Gastroesophageal sphincter (tissue), 3 donors: ENCODE measurements at regions not wholly inside any gene's neighbourhood (a gene's known extent, or its start where the extent isn't known, plus 50 kb on each side); places are given as distances from the start of the nearest gene placed in this dataset.

Experiments
- EP300 ChIP-seq: sonication (generic); formaldehyde crosslinking; IDR thresholded peaks from one replicate; pipeline ENCODE4 v1.6.1; 2017; ENCODE audit warnings: antibody characterized with exemption, mild to moderate bottlenecking
- POLR2A ChIP-seq, 2 donors: fragments of 450-650 bp; IDR thresholded peaks; one replicate each; pipeline ENCODE4 v1.6.1; 2017; ENCODE audit warnings: antibody characterized with exemption in 2 of 2, mild to moderate bottlenecking in 2 of 2, moderate library complexity in 1 of 2
- POLR2AphosphoS5 ChIP-seq: sonication (generic); formaldehyde crosslinking; IDR thresholded peaks from one replicate; pipeline ENCODE4 v1.6.1; 2017; ENCODE audit warnings: antibody characterized with exemption
- TF ChIP-seq, protein P1 (sequence below), 4 experiments: fragments of 200-600 bp in 2 of 4; fragments of 450-650 bp in 2 of 4; sonication (generic) in 1 of 4; IDR thresholded peaks; one replicate each; pipeline ENCODE4 v1.5.1; 2017 to 2019; ENCODE audit warnings: antibody characterized with exemption in 4 of 4, mild to moderate bottlenecking in 2 of 4, moderate library complexity in 2 of 4

- no peak for TF ChIP-seq POLR2A (IDR thresholded peaks at IDR 0.05)
- TF ChIP-seq, protein P1, sequence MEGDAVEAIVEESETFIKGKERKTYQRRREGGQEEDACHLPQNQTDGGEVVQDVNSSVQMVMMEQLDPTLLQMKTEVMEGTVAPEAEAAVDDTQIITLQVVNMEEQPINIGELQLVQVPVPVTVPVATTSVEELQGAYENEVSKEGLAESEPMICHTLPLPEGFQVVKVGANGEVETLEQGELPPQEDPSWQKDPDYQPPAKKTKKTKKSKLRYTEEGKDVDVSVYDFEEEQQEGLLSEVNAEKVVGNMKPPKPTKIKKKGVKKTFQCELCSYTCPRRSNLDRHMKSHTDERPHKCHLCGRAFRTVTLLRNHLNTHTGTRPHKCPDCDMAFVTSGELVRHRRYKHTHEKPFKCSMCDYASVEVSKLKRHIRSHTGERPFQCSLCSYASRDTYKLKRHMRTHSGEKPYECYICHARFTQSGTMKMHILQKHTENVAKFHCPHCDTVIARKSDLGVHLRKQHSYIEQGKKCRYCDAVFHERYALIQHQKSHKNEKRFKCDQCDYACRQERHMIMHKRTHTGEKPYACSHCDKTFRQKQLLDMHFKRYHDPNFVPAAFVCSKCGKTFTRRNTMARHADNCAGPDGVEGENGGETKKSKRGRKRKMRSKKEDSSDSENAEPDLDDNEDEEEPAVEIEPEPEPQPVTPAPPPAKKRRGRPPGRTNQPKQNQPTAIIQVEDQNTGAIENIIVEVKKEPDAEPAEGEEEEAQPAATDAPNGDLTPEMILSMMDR (IDR thresholded peaks at IDR 0.05), result no peak
- TF ChIP-seq EP300, result no peak
- no peak for TF ChIP-seq POLR2AphosphoS5
Measured at GRCh38 chr4:23485801-23486200, 404.0 kb downstream of the PPARGC1A start.
